GM23338 (cell line): ENCODE measurements at regions not wholly inside any gene's neighbourhood (a gene's known extent, or its start where the extent isn't known, plus 50 kb on each side); places are given as distances from the start of the nearest gene placed in this dataset.
A peak's percentile ranks its signal among the peaks of the same experiment; 100 is the strongest.

ENCODE experiments used
- ATAC-seq: fragments of 200-7000 bp; cut with Tn5 transposase; 3 replicates; pipeline ENCODE4 v1.9.1; 2020
- DNase-seq: peaks from one replicate; pipeline ENCODE4 v3.0.0-alpha.2; 2015; ENCODE audit warnings: low spot score
- H2AFZ ChIP-seq: fragments of 200-600 bp; sonication (generic); 2 replicates; pipeline ENCODE4 v1.8.0; 2016; ENCODE audit warnings: antibody characterized with exemption, mild to moderate bottlenecking, moderate library complexity
- H3F3A ChIP-seq: fragments of 200-600 bp; sonication (generic); replicated peaks from 2 replicates; pipeline ENCODE4 v1.8.0; 2017; ENCODE audit warnings: antibody characterized with exemption, mixed run types, low read depth
- H3K27ac ChIP-seq: fragments of 200-600 bp; sonication (generic); 2 replicates; pipeline ENCODE4 v1.6.1; 2016; ENCODE audit warnings: low read depth
- H3K27me3 ChIP-seq: fragments of 200-600 bp; sonication (generic); 2 replicates; pipeline ENCODE4 v1.8.0; 2016; ENCODE audit warnings: mild to moderate bottlenecking, mixed run types, moderate library complexity; ENCODE audit not compliant: insufficient read depth
- H3K36me3 ChIP-seq: fragments of 200-600 bp; sonication (generic); 2 replicates; pipeline ENCODE4 v1.8.0; 2016; ENCODE audit warnings: mild to moderate bottlenecking; ENCODE audit not compliant: insufficient read depth
- H3K4me1 ChIP-seq: fragments of 200-600 bp; sonication (generic); 2 replicates; pipeline ENCODE4 v1.8.0; 2016; ENCODE audit warnings: mild to moderate bottlenecking, moderate library complexity; ENCODE audit not compliant: insufficient read depth
- H3K4me2 ChIP-seq: fragments of 200-600 bp; sonication (generic); 2 replicates; pipeline ENCODE4 v1.7.1; 2017; ENCODE audit warnings: mixed run types
- H3K4me3 ChIP-seq: fragments of 200-600 bp; sonication (generic); 2 replicates; pipeline ENCODE4 v1.6.1; 2016; ENCODE audit warnings: mixed run types
- H3K79me2 ChIP-seq: fragments of 200-600 bp; sonication (generic); replicated peaks from 2 replicates; pipeline ENCODE4 v1.8.0; 2017; ENCODE audit warnings: mild to moderate bottlenecking; ENCODE audit not compliant: insufficient read depth
- H3K9me2 ChIP-seq: fragments of 200-600 bp; sonication (generic); 2 replicates; pipeline ENCODE4 v1.8.0; 2017; ENCODE audit not compliant: insufficient read depth
- H4K20me1 ChIP-seq: fragments of 200-600 bp; sonication (generic); replicated peaks from 2 replicates; pipeline ENCODE4 v1.8.0; 2017; ENCODE audit warnings: mild to moderate bottlenecking; ENCODE audit not compliant: insufficient read depth
- H3K27ac Mint-ChIP-seq: 2 replicates; pipeline ENCODE4 v1.8.0; 2020; ENCODE audit warnings: inconsistent platforms, mild to moderate bottlenecking, moderate library complexity, mixed read lengths
- H3K27me3 Mint-ChIP-seq: 3 replicates; pipeline ENCODE4 v1.8.0; 2022; ENCODE audit warnings: low read depth, mild to moderate bottlenecking, moderate library complexity, mixed read lengths, inconsistent platforms; ENCODE audit not compliant: insufficient read depth, poor library complexity
- H3K36me3 Mint-ChIP-seq: 3 replicates; pipeline ENCODE4 v1.8.0; 2021; ENCODE audit warnings: low read depth, mild to moderate bottlenecking, inconsistent platforms, moderate library complexity, mixed read lengths
- H3K4me1 Mint-ChIP-seq: 3 replicates; pipeline ENCODE4 v1.8.0; 2020; ENCODE audit warnings: mild to moderate bottlenecking, inconsistent platforms, mixed read lengths
- H3K4me3 Mint-ChIP-seq: 3 replicates; pipeline ENCODE4 v1.8.0; 2021; ENCODE audit warnings: moderate library complexity, mild to moderate bottlenecking, inconsistent platforms, mixed read lengths
- H3K9me3 Mint-ChIP-seq: 3 replicates; pipeline ENCODE4 v1.8.0; 2020; ENCODE audit warnings: moderate library complexity, mild to moderate bottlenecking, inconsistent platforms, mixed read lengths
- CREB1 ChIP-seq: fragments of 250-450 bp; sonication (Bioruptor Pico); IDR thresholded peaks from 2 replicates; pipeline ENCODE4 v1.5.0; 2020; ENCODE audit warnings: low read depth, mild to moderate bottlenecking, moderate library complexity
- ETS1 ChIP-seq: IDR thresholded peaks from 2 replicates; pipeline ENCODE4 v1.6.1; 2016; ENCODE audit warnings: antibody characterized with exemption
- EZH2 ChIP-seq: fragments of 200-600 bp; sonication (generic); IDR thresholded peaks from one replicate; pipeline ENCODE4 v1.8.0; 2017; ENCODE audit warnings: antibody characterized with exemption, mild to moderate bottlenecking, low read depth; ENCODE audit not compliant: unreplicated experiment
- EZH2phosphoT487 ChIP-seq: fragments of 200-600 bp; sonication (generic); IDR thresholded peaks from one replicate; pipeline ENCODE4 v1.8.1; 2018; ENCODE audit warnings: antibody characterized with exemption; ENCODE audit not compliant: unreplicated experiment
- JUNB ChIP-seq: IDR thresholded peaks from one replicate; pipeline ENCODE4 v1.6.1; 2016; ENCODE audit warnings: antibody characterized with exemption; ENCODE audit not compliant: unreplicated experiment
- NANOG ChIP-seq: IDR thresholded peaks from 2 replicates; pipeline ENCODE4 v1.6.1; 2016; ENCODE audit warnings: antibody characterized with exemption, borderline replicate concordance
- REST ChIP-seq: IDR thresholded peaks from one replicate; pipeline ENCODE4 v1.6.1; 2018; ENCODE audit warnings: antibody characterized with exemption; ENCODE audit not compliant: unreplicated experiment
- STAT1 ChIP-seq: IDR thresholded peaks from one replicate; pipeline ENCODE4 v1.6.1; 2016; ENCODE audit warnings: antibody characterized with exemption; ENCODE audit not compliant: unreplicated experiment
- ZNF114 ChIP-seq: fragments of 250-450 bp; sonication (Bioruptor Pico); IDR thresholded peaks from 2 replicates; pipeline ENCODE4 v1.5.0; 2020; ENCODE audit warnings: mild to moderate bottlenecking, moderate library complexity
- ZNF462 ChIP-seq: fragments of 250-450 bp; sonication (Bioruptor Pico); IDR thresholded peaks from 2 replicates; pipeline ENCODE4 v1.5.0; 2020; ENCODE audit warnings: mild to moderate bottlenecking, moderate library complexity

GRCh38 chr1:53398091-53398490, 61.1 kb upstream of the DMRTB1 start:
- no peaks in the 10 kb centered on the region for H3K9me2 ChIP-seq
- no peak for DNase-seq
- no peaks in the 10 kb centered on the region for H4K20me1 ChIP-seq
- H2AFZ ChIP-seq: peak overlapping the region; percentile 19; the same call in 1 of the 2 replicates
- Mint-ChIP-seq H3K4me3 (no peak overlapping the region), H3K4me1 (peaks cover 52% of the 10 kb centered on the region), H3K9me3 (peaks cover 18% of the 10 kb centered on the region), H3K27ac (peak overlapping the region; percentile 68), H3K27me3 (peaks cover 19% of the 10 kb centered on the region), H3K36me3 (peaks cover 13% of the 10 kb centered on the region)
- no peak for ATAC-seq
- H3K36me3 ChIP-seq: no peaks in the 10 kb centered on the region
- H3K4me2 ChIP-seq: peak overlapping the region; percentile 2; the same call in 1 of the 2 replicates
- H3K27ac ChIP-seq: no peak overlapping the region
- TF ChIP-seq ETS1 (no peak), EZH2 (no peak), NANOG (no peak), EZH2phosphoT487 (no peak), CREB1 (CRISPR knock-in tag) (no peak), STAT1 (no peak), ZNF462 (no peak), REST (no peak), ZNF114 (CRISPR knock-in tag) (no peak), JUNB (no peak)
- H3K4me3 ChIP-seq: no peak overlapping the region
- H3K79me2 ChIP-seq: no peaks in the 10 kb centered on the region
- H3K27me3 ChIP-seq: no peaks in the 10 kb centered on the region
- H3F3A ChIP-seq: 0 out of 2 replicates have a peak, but pooled peaks cover 6% of the 10 kb centered on the region
- H3K4me1 ChIP-seq: peaks cover 40% of the 10 kb centered on the region
